GF-D8 (cell line): ENCODE measurements at regions not wholly inside any gene's neighbourhood (a gene's known extent, or its start where the extent isn't known, plus 50 kb on each side); places are given as distances from the start of the nearest gene placed in this dataset.

Experiments used
- DNase-seq: peaks from one replicate; lab custom pipeline; 2025; lab: John Stamatoyannopoulos, UW

GRCh38 chr22:48906216-48906835 lies 921.3 kb downstream of the BRD1 start:
- no peak for DNase-seq

GRCh38 chr22:48905206-48905975 lies 922.3 kb downstream of the BRD1 start:
- no peak for DNase-seq

GRCh38 chr22:48902983-48903650 lies 924.6 kb downstream of the BRD1 start:
- DNase-seq: no peak

- DNase-seq: no peak
These were observed 925.4 kb downstream of the BRD1 start for GRCh38 chr22:48902001-48902869.

- DNase-seq: no peak
These were observed 926.3 kb downstream of the BRD1 start for GRCh38 chr22:48901324-48901723.

GRCh38 chr22:48900626-48901025 lies 927.0 kb downstream of the BRD1 start:
- DNase-seq: no peak

- DNase-seq: no peak
These were observed 927.4 kb downstream of the BRD1 start for GRCh38 chr22:48900327-48900597.

GRCh38 chr22:48899523-48900326 lies 927.9 kb downstream of the BRD1 start:
- DNase-seq: no peak

- DNase-seq: no peak
These were observed 929.0 kb downstream of the BRD1 start for GRCh38 chr22:48898524-48899250.

GRCh38 chr22:48897645-48898370 lies 929.9 kb downstream of the BRD1 start:
- no peak for DNase-seq

- DNase-seq: no peak
These were observed 930.7 kb downstream of the BRD1 start for GRCh38 chr22:48896766-48897644.

- no peak for DNase-seq
These were observed 931.6 kb downstream of the BRD1 start for GRCh38 chr22:48895831-48896765.

- DNase-seq: no peak
These were observed 932.3 kb downstream of the BRD1 start for GRCh38 chr22:48895336-48895735.

GRCh38 chr22:48894804-48895250 lies 932.8 kb downstream of the BRD1 start:
- no peak for DNase-seq

- DNase-seq: no peak
These were observed 933.5 kb downstream of the BRD1 start for GRCh38 chr22:48894064-48894671.

- no peak for DNase-seq
These were observed 934.2 kb downstream of the BRD1 start for GRCh38 chr22:48893288-48894063.
